ENCODE measurements at regions not wholly inside any gene's neighbourhood (a gene's known extent, or its start where the extent isn't known, plus 50 kb on each side); places are given as distances from the start of the nearest gene placed in this dataset.

GRCh38 chr3:28575746-28576613 is 227.4 kb upstream of the AZI2 start:
- no peaks in the 10 kb centered on the region for H4K20me1 ChIP-seq (ENCODE audit: control insufficient read depth, insufficient read depth)
- H3K9ac ChIP-seq (ENCODE audit: control insufficient read depth, insufficient read depth, low read length): no peak overlapping the region
- CTCF ChIA-PET: no interaction called here
- FAIRE-seq (no peak), DNase-seq (ENCODE audit: low read depth, low spot score) (no peak), ATAC-seq (no peak)
- H3K36me3 ChIP-seq (ENCODE audit: control insufficient read depth in 2 of 2, insufficient read depth in 2 of 2, low read length in 1 of 2): no peaks in the 10 kb centered on the region
- H3K27ac ChIP-seq (ENCODE audit: control insufficient read depth, insufficient read depth): no peak overlapping the region
- intact Hi-C loops (cut with micrococcal nuclease; ENCODE audit: unreplicated experiment) (no loop called here), in situ Hi-C loops (cut with MboI) (no loop called here)
- no peak for TF ChIP-seq WRNIP1 (IDR thresholded peaks at IDR 0.05; ENCODE audit: borderline replicate concordance, low read depth, low read length)
- 0 out of 2 replicates have a peak, but pooled peaks have one; percentile 28 for TF ChIP-seq EZH2 (IDR thresholded peaks at IDR 0.05; ENCODE audit: borderline replicate concordance, control insufficient read depth, low read depth, low read length)
- TF ChIP-seq NRF1 (conservative IDR thresholded peaks at IDR 0.05; ENCODE audit: low read depth, low read length): no peak
- peaks cover 6 to 7% of the 10 kb centered on the region in 2 experiments for H3K27me3 ChIP-seq (replicated peaks in 1 of 2; ENCODE audit: control insufficient read depth in 2 of 2, insufficient read depth in 2 of 2, low read length in 1 of 2)
- RAD21 ChIA-PET (ENCODE audit: unreplicated experiment): no interaction called here
- no peaks in the 10 kb centered on the region for H3K79me2 ChIP-seq (ENCODE audit: control insufficient read depth, insufficient read depth, low read length)
- POLR2A ChIA-PET: no interaction called here
- no TSS peak for BruUV-seq (replicated peaks)
- 28% methylated on average over 52 of the region's 75 CpGs for WGBS (ENCODE audit: insufficient coverage, insufficient replicate concordance, low lambda C conversion rate, missing lambda C conversion rate)
- no peaks in the 10 kb centered on the region for H3K9me3 ChIP-seq (replicated peaks; ENCODE audit: control insufficient read depth, insufficient read depth, low read length)
- no peak overlapping the region for H2AFZ ChIP-seq (ENCODE audit: control insufficient read depth, low read depth, low read length)
- H3K4me3 ChIP-seq: no peak overlapping the region
- no peak overlapping the region for H3K4me2 ChIP-seq (ENCODE audit: control insufficient read depth, insufficient read depth)
- SMC1A ChIA-PET (ENCODE audit: uncharacterized antibody, unreplicated experiment): no interaction called here
- no peaks in the 10 kb centered on the region for H3K4me1 ChIP-seq (ENCODE audit: control insufficient read depth, insufficient read depth, low read length)

GRCh38 chr3:28576614-28577200 is 228.1 kb upstream of the AZI2 start:
- Histone ChIP-seq H3K27ac (ENCODE audit: control insufficient read depth, insufficient read depth) (no peak overlapping the region), H3K9me3 (replicated peaks; ENCODE audit: control insufficient read depth, insufficient read depth, low read length) (no peaks in the 10 kb centered on the region), H3K79me2 (ENCODE audit: control insufficient read depth, insufficient read depth, low read length) (no peaks in the 10 kb centered on the region), H2AFZ (ENCODE audit: control insufficient read depth, low read depth, low read length) (no peak overlapping the region), H3K36me3 (ENCODE audit: control insufficient read depth in 2 of 2, insufficient read depth in 2 of 2, low read length in 1 of 2) (no peaks in the 10 kb centered on the region), H3K9ac (ENCODE audit: control insufficient read depth, insufficient read depth, low read length) (no peak overlapping the region), H3K4me2 (ENCODE audit: control insufficient read depth, insufficient read depth) (no peak overlapping the region), H3K4me1 (ENCODE audit: control insufficient read depth, insufficient read depth, low read length) (no peaks in the 10 kb centered on the region), H3K4me3 (no peak overlapping the region), H3K27me3 (replicated peaks in 1 of 2; ENCODE audit: control insufficient read depth in 2 of 2, insufficient read depth in 2 of 2, low read length in 1 of 2) (peaks cover 6 to 7% of the 10 kb centered on the region in 2 experiments), H4K20me1 (ENCODE audit: control insufficient read depth, insufficient read depth) (no peaks in the 10 kb centered on the region)
- CTCF ChIA-PET: no interaction called here
- no TSS peak for BruUV-seq (replicated peaks)
- intact Hi-C loops (cut with micrococcal nuclease; ENCODE audit: unreplicated experiment): no loop called here
- SMC1A ChIA-PET (ENCODE audit: uncharacterized antibody, unreplicated experiment): no interaction called here
- POLR2A ChIA-PET: no interaction called here
- RAD21 ChIA-PET (ENCODE audit: unreplicated experiment): no interaction called here
- 14% methylated on average over 8 of the region's 8 CpGs for WGBS (ENCODE audit: insufficient coverage, insufficient replicate concordance, low lambda C conversion rate, missing lambda C conversion rate)
- in situ Hi-C loops (cut with MboI): no loop called here
- no peak for FAIRE-seq
- ATAC-seq: no peak
- no peak for DNase-seq (ENCODE audit: low read depth, low spot score)
- no peak for TF ChIP-seq TCF3 (IDR thresholded peaks at IDR 0.05; ENCODE audit: borderline replicate concordance, insufficient read depth, low read depth, low read length)
- TF ChIP-seq BMI1 (IDR thresholded peaks at IDR 0.05; ENCODE audit: borderline replicate concordance): no peak
- no peak for TF ChIP-seq BACH1 (IDR thresholded peaks at IDR 0.05; ENCODE audit: borderline replicate concordance)
- TF ChIP-seq EED (IDR thresholded peaks at IDR 0.05; ENCODE audit: low read depth): no peak
- TF ChIP-seq, protein P1, sequence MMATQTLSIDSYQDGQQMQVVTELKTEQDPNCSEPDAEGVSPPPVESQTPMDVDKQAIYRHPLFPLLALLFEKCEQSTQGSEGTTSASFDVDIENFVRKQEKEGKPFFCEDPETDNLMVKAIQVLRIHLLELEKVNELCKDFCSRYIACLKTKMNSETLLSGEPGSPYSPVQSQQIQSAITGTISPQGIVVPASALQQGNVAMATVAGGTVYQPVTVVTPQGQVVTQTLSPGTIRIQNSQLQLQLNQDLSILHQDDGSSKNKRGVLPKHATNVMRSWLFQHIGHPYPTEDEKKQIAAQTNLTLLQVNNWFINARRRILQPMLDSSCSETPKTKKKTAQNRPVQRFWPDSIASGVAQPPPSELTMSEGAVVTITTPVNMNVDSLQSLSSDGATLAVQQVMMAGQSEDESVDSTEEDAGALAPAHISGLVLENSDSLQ (IDR thresholded peaks at IDR 0.05): no peak
- TF ChIP-seq, protein P2, sequence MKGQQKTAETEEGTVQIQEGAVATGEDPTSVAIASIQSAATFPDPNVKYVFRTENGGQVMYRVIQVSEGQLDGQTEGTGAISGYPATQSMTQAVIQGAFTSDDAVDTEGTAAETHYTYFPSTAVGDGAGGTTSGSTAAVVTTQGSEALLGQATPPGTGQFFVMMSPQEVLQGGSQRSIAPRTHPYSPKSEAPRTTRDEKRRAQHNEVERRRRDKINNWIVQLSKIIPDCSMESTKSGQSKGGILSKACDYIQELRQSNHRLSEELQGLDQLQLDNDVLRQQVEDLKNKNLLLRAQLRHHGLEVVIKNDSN (IDR thresholded peaks at IDR 0.05; ENCODE audit: borderline replicate concordance, extremely low read length, insufficient read depth, low read depth, low read length): no peak
- TF ChIP-seq RELA (IDR thresholded peaks at IDR 0.05; ENCODE audit: borderline replicate concordance, partially characterized antibody): no peak
- TF ChIP-seq MEF2B (IDR thresholded peaks at IDR 0.05; ENCODE audit: partially characterized antibody, poor library complexity, severe bottlenecking): no peak
- no peak for TF ChIP-seq SPI1 (IDR thresholded peaks at IDR 0.05; ENCODE audit: borderline replicate concordance, insufficient read depth, low read depth, low read length)
- TF ChIP-seq HDAC2 (IDR thresholded peaks at IDR 0.05): no peak
- no peak for TF ChIP-seq ZNF207 (IDR thresholded peaks at IDR 0.05; ENCODE audit: borderline replicate concordance)
- TF ChIP-seq CREB1 (IDR thresholded peaks at IDR 0.05; ENCODE audit: low read depth): no peak
- no peak for TF ChIP-seq ZNF622 (IDR thresholded peaks at IDR 0.05)

Measured in GM12878 (cell line).